GM12891 (cell line): ENCODE measurements at regions not wholly inside any gene's neighbourhood (a gene's known extent, or its start where the extent isn't known, plus 50 kb on each side); places are given as distances from the start of the nearest gene placed in this dataset.

Experiments used
- PAX5 ChIP-seq: IDR thresholded peaks from 2 replicates; pipeline ENCODE4 v1.6.1; 2011; ENCODE audit warnings: low read length, moderate library complexity, mild to moderate bottlenecking; ENCODE audit not compliant: insufficient read depth, severe bottlenecking
- POLR2A ChIP-seq: IDR thresholded peaks from 2 replicates; pipeline ENCODE4 v1.6.1; 2011; ENCODE audit warnings: low read depth, low read length, control low read depth
- POLR2AphosphoS5 ChIP-seq: IDR thresholded peaks from 2 replicates; pipeline ENCODE4 v1.6.1; 2011; ENCODE audit warnings: low read depth, low read length, control low read depth
- SPI1 ChIP-seq: IDR thresholded peaks from 2 replicates; pipeline ENCODE4 v1.6.1; 2011; ENCODE audit warnings: low read depth, low read length, control low read depth
- TAF1 ChIP-seq: IDR thresholded peaks from 2 replicates; pipeline ENCODE4 v1.6.1; 2011; ENCODE audit warnings: low read depth, low read length, control low read depth

DNA sequence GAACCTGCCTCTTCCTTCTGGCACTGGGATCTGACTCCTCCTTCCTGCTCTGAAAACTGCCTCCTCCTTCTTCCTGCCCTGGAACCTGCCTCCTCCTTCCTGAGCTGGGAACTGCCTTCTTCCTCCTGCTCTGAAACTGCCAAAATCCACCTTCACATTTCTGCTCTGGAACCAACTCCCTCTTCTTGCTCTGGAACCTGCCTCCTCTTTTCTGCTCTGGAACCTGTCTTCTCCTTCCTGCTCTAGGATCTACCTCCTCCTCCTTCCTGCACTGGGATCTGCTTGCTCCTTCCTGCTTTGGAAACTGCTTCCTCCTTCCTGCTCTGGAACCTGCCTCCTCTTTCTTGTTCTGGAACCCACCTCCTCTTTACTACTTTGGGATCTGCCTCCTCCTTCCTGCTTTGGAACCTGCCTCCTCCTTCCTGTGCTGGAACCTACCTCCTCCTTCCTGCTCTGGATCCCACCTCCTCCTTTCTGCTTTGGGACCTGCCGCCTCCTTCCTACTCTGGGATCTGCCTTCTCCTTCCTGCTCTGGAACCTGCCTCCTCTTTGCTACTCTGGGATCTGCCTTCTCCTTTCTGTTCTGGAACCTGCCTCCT is 315.5 kb downstream of the PRL start:
- TF ChIP-seq TAF1 (no peak), POLR2A (no peak), POLR2AphosphoS5 (no peak), SPI1 (no peak), PAX5 (no peak)
